HepG2 (cell line): ENCODE measurements at regions not wholly inside any gene's neighbourhood (a gene's known extent, or its start where the extent isn't known, plus 50 kb on each side); places are given as distances from the start of the nearest gene placed in this dataset.

ENCODE experiments used
- ATAC-seq: fragments of 200-7000 bp; cut with Tn5 transposase; 3 replicates; pipeline ENCODE4 v1.9.1; 2020; ENCODE audit warnings: mild to moderate bottlenecking, moderate library complexity
- BruUV-seq: library from RNA; stranded (reverse); fragments of 400-500 nt; replicated peaks from 2 replicates; lab custom pipeline; 2021; lab: Mats Ljungman, UMichigan
- CTCF ChIA-PET: fragments of 300-600 bp; formaldehyde crosslinking; extraction: SDS; loops from one replicate; lab custom pipeline; 2021; ENCODE audit warnings: low total read pairs, inconsistent platforms, low intra/inter-chr PET ratio; lab: Yijun Ruan, JAX
- POLR2A ChIA-PET: fragments of 350-600 bp; sonication (Branson Sonifier 250); formaldehyde crosslinking; loops from one replicate; lab custom pipeline; 2020; ENCODE audit warnings: antibody characterized with exemption, inconsistent platforms; lab: Yijun Ruan, JAX
- DNase-seq: peaks from one replicate; pipeline ENCODE4 v3.0.0-alpha.2; 2015; ENCODE audit warnings: low spot score
- FAIRE-seq: peaks from 3 replicates; lab custom pipeline; 2011; peaks lifted over from hg19 to GRCh38; lab: Jason Lieb, UNC
- H2AFZ ChIP-seq: one replicate; pipeline ENCODE4 v1.6.1; 2011; ENCODE audit warnings: low read length, inconsistent platforms
- H3K27ac ChIP-seq: fragments of 300-600 bp; 3 replicates; pipeline ENCODE4 v1.8.0; 2011; ENCODE audit warnings: mixed run types, mild to moderate bottlenecking, mixed read lengths, low read length, inconsistent platforms; ENCODE audit not compliant: insufficient read depth; ENCODE audit errors: extremely low read length
- H3K27me3 ChIP-seq, 2 experiments: fragments of 200-600 bp in 1 of 2; 2 replicates in 1 of 2; 3 replicates in 1 of 2; pipeline versions ENCODE4 v1.6.0 to v1.8.0; 2011; ENCODE audit warnings: low read length in 2 of 2, mild to moderate bottlenecking in 2 of 2, moderate library complexity in 2 of 2, inconsistent platforms in 1 of 2; ENCODE audit not compliant: insufficient read depth in 2 of 2, control insufficient read depth in 1 of 2
- H3K36me3 ChIP-seq, 2 experiments: fragments of 200-600 bp in 1 of 2; replicated peaks in 1 of 2; 2 replicates in 1 of 2; 3 replicates in 1 of 2; pipeline versions ENCODE4 v1.5.1 to v1.8.0; 2011; ENCODE audit warnings: low read length in 2 of 2, inconsistent platforms in 1 of 2; ENCODE audit not compliant: insufficient read depth in 2 of 2, control insufficient read depth in 1 of 2
- H3K4me1 ChIP-seq: 2 replicates; pipeline ENCODE4 v1.5.1; 2012; ENCODE audit warnings: low read length, inconsistent platforms; ENCODE audit not compliant: insufficient read depth
- H3K4me2 ChIP-seq: 2 replicates; pipeline ENCODE4 v1.6.0; 2011; ENCODE audit warnings: low read depth, low read length, inconsistent platforms
- H3K4me3 ChIP-seq, 3 experiments: fragments of 200-600 bp in 1 of 3; sonication (generic), shearing (Covaris generic) in 1 of 3; replicated peaks in 1 of 3; 2 replicates each; pipeline ENCODE4 v1.5.1; 2011 to 2016; ENCODE audit warnings: low read length in 3 of 3, inconsistent platforms in 2 of 3, low read depth in 2 of 3, mild to moderate bottlenecking in 2 of 3, control low read depth in 1 of 3, mixed read lengths in 1 of 3; ENCODE audit not compliant: insufficient read depth in 1 of 3
- H3K79me2 ChIP-seq: one replicate; pipeline ENCODE4 v1.6.1; 2011; ENCODE audit warnings: low read length, inconsistent platforms; ENCODE audit not compliant: insufficient read depth
- H3K9ac ChIP-seq: 2 replicates; pipeline ENCODE4 v1.6.0; 2011; ENCODE audit warnings: mild to moderate bottlenecking, low read depth, low read length, inconsistent platforms; ENCODE audit not compliant: insufficient read depth
- H3K9me3 ChIP-seq: 2 replicates; pipeline ENCODE4 v1.5.1; 2012; ENCODE audit warnings: mild to moderate bottlenecking, low read length
- H4K20me1 ChIP-seq: 2 replicates; pipeline ENCODE4 v1.6.0; 2011; ENCODE audit warnings: inconsistent platforms, mild to moderate bottlenecking, low read length, moderate library complexity; ENCODE audit not compliant: insufficient read depth
- AKAP8 ChIP-seq: sonication (generic); formaldehyde crosslinking; IDR thresholded peaks from 2 replicates; pipeline ENCODE4 v1.5.1; 2020; ENCODE audit warnings: mild to moderate bottlenecking, missing genetic modification reagents
- ARID5B ChIP-seq: IDR thresholded peaks from 2 replicates; pipeline ENCODE4 v1.4.0; 2020; ENCODE audit warnings: mild to moderate bottlenecking, missing genetic modification reagents
- ATF4 ChIP-seq, 2 experiments: fragments of 450-650 bp in 1 of 2; sonication (generic) in 1 of 2; formaldehyde crosslinking; IDR thresholded peaks; 2 replicates each; pipeline versions ENCODE4 v1.5.0 to v1.8.0; 2020 to 2022; ENCODE audit warnings: mild to moderate bottlenecking in 1 of 2, missing genetic modification reagents in 1 of 2
- CERS6 ChIP-seq: sonication (generic); formaldehyde crosslinking; IDR thresholded peaks from 2 replicates; pipeline ENCODE4 v1.5.0; 2020; ENCODE audit warnings: missing genetic modification reagents
- EED ChIP-seq: sonication (generic); formaldehyde crosslinking; IDR thresholded peaks from 2 replicates; pipeline ENCODE4 v1.5.0; 2020; ENCODE audit warnings: mild to moderate bottlenecking, missing genetic modification reagents
- LRRFIP1 ChIP-seq: sonication (generic); formaldehyde crosslinking; conservative IDR thresholded peaks from 2 replicates; pipeline ENCODE4 v1.4.0; 2020; ENCODE audit warnings: missing genetic modification reagents
- ZNF598 ChIP-seq: sonication (generic); formaldehyde crosslinking; IDR thresholded peaks from 2 replicates; pipeline ENCODE4 v1.5.1; 2020; ENCODE audit warnings: mild to moderate bottlenecking, missing genetic modification reagents, borderline replicate concordance
- ZNF749 ChIP-seq: sonication (generic); formaldehyde crosslinking; IDR thresholded peaks from 2 replicates; pipeline ENCODE4 v1.8.0; 2022; ENCODE audit warnings: mild to moderate bottlenecking, missing genetic modification reagents, moderate library complexity, borderline replicate concordance
- WGBS: methylation state at CpG from one replicate; pipeline ENCODE4 v1.1.6; 2017; ENCODE audit warnings: low lambda C conversion rate; 5-methylcytosine and 5-hydroxymethylcytosine counted together
- in situ Hi-C: cut with HindIII; loops from 2 replicates; pipeline ENCODE4 v1.10.0; 2017; ENCODE audit warnings: low pct_unique_long_range_greater_than_20kb; ENCODE audit not compliant: extremely low pct_ligation_motif_present
- intact Hi-C: fragments of 100-400 bp; cut with micrococcal nuclease; formaldehyde crosslinking; loops from one replicate; pipeline ENCODE4 v1.10.0; 2022; ENCODE audit not compliant: unreplicated experiment
- TF ChIP-seq, protein P1 (sequence below): sonication (generic); formaldehyde crosslinking; IDR thresholded peaks from 2 replicates; pipeline ENCODE4 v1.9.0; 2021; ENCODE audit warnings: mild to moderate bottlenecking, missing genetic modification reagents

DNA sequence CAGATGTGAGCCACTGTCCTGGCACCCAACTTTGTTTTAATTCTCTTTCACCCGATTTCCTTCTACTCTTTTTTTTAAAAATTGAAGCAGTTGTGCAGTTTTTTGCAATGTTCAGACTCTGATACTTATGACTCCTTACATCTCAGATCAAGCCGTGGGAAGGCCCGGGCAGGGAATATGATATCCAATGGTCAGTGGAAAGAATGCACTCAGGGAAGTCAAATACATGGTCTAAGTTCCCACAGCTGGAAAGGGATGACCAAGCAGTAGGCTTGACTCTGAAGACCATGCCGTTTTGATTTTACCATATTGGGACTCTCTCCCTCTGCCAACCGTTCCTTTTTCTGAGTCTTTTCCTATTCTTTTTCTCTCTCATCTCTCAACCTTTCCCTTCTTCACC lies 157.2 kb downstream of the RPLP1 start:
- peaks cover 2 to 88% of the 10 kb centered on the region in 2 experiments; a peak in 4 of 5 replicates for H3K27me3 ChIP-seq
- no peak overlapping the region for H3K4me2 ChIP-seq
- no TSS peak for BruUV-seq
- WGBS = 1% methylated on average over 5 of the region's 5 CpGs
- CTCF ChIA-PET = no interaction called here
- DNase-seq (no peak), FAIRE-seq (no peak), ATAC-seq (no peak)
- POLR2A ChIA-PET = no interaction called here
- H3K79me2 ChIP-seq = no peaks in the 10 kb centered on the region
- H3K27ac ChIP-seq = no peak overlapping the region
- H3K9ac ChIP-seq = no peak overlapping the region
- H3K36me3 ChIP-seq = no peaks in the 10 kb centered on the region
- no peaks in the 10 kb centered on the region for H3K4me1 ChIP-seq
- no peak overlapping the region for H3K4me3 ChIP-seq
- H2AFZ ChIP-seq = no peak overlapping the region
- peaks cover 61% of the 10 kb centered on the region for H4K20me1 ChIP-seq
- H3K9me3 ChIP-seq = no peaks in the 10 kb centered on the region
- in situ Hi-C loops = no loop called here
- intact Hi-C loops = no loop called here
- TF ChIP-seq ARID5B (CRISPR knock-in tag) (no peak), ATF4 (CRISPR knock-in tag; IDR thresholded peaks at IDR 0.05) (no peak), ZNF598 (no peak), CERS6 (no peak), ZNF749 (CRISPR knock-in tag) (no peak), EED (no peak), LRRFIP1 (CRISPR knock-in tag) (no peak), AKAP8 (no peak)
- TF ChIP-seq, protein P1, sequence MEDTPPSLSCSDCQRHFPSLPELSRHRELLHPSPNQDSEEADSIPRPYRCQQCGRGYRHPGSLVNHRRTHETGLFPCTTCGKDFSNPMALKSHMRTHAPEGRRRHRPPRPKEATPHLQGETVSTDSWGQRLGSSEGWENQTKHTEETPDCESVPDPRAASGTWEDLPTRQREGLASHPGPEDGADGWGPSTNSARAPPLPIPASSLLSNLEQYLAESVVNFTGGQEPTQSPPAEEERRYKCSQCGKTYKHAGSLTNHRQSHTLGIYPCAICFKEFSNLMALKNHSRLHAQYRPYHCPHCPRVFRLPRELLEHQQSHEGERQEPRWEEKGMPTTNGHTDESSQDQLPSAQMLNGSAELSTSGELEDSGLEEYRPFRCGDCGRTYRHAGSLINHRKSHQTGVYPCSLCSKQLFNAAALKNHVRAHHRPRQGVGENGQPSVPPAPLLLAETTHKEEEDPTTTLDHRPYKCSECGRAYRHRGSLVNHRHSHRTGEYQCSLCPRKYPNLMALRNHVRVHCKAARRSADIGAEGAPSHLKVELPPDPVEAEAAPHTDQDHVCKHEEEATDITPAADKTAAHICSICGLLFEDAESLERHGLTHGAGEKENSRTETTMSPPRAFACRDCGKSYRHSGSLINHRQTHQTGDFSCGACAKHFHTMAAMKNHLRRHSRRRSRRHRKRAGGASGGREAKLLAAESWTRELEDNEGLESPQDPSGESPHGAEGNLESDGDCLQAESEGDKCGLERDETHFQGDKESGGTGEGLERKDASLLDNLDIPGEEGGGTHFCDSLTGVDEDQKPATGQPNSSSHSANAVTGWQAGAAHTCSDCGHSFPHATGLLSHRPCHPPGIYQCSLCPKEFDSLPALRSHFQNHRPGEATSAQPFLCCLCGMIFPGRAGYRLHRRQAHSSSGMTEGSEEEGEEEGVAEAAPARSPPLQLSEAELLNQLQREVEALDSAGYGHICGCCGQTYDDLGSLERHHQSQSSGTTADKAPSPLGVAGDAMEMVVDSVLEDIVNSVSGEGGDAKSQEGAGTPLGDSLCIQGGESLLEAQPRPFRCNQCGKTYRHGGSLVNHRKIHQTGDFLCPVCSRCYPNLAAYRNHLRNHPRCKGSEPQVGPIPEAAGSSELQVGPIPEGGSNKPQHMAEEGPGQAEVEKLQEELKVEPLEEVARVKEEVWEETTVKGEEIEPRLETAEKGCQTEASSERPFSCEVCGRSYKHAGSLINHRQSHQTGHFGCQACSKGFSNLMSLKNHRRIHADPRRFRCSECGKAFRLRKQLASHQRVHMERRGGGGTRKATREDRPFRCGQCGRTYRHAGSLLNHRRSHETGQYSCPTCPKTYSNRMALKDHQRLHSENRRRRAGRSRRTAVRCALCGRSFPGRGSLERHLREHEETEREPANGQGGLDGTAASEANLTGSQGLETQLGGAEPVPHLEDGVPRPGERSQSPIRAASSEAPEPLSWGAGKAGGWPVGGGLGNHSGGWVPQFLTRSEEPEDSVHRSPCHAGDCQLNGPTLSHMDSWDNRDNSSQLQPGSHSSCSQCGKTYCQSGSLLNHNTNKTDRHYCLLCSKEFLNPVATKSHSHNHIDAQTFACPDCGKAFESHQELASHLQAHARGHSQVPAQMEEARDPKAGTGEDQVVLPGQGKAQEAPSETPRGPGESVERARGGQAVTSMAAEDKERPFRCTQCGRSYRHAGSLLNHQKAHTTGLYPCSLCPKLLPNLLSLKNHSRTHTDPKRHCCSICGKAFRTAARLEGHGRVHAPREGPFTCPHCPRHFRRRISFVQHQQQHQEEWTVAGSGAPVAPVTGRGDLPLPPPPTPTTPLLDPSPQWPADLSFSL (CRISPR knock-in tag) = no peak
